RKO (cell line): ENCODE measurements at regions not wholly inside any gene's neighbourhood (a gene's known extent, or its start where the extent isn't known, plus 50 kb on each side); places are given as distances from the start of the nearest gene placed in this dataset.

Experiments used
- DNase-seq: peaks from one replicate; pipeline ENCODE4 v3.0.0-alpha.2; 2016; ENCODE audit warnings: low spot score

GRCh38 chr5:84685121-84685894, 300.6 kb upstream of the EDIL3 start:
- no peak for DNase-seq

- DNase-seq, result no peak
These were observed 298.9 kb upstream of the EDIL3 start for GRCh38 chr5:84683594-84683993.

- DNase-seq, result no peak
These were observed 297.9 kb upstream of the EDIL3 start for GRCh38 chr5:84682531-84682930.

GRCh38 chr5:84680908-84681307, 296.2 kb upstream of the EDIL3 start:
- DNase-seq, result no peak

- no peak for DNase-seq
These were observed 289.1 kb upstream of the EDIL3 start for GRCh38 chr5:84673785-84674184.

- no peak for DNase-seq
These were observed 282.9 kb upstream of the EDIL3 start for GRCh38 chr5:84667576-84667975.

- DNase-seq, result no peak
These were observed 265.7 kb upstream of the EDIL3 start for GRCh38 chr5:84650429-84650828.

GRCh38 chr5:84647581-84647980, 262.9 kb upstream of the EDIL3 start:
- no peak for DNase-seq

GRCh38 chr5:84642795-84643194, 258.1 kb upstream of the EDIL3 start:
- DNase-seq, result no peak

GRCh38 chr5:84642324-84642723, 257.6 kb upstream of the EDIL3 start:
- no peak for DNase-seq

- no peak for DNase-seq
These were observed 253.1 kb upstream of the EDIL3 start for GRCh38 chr5:84637662-84638375.

GRCh38 chr5:84635235-84636055, 250.8 kb upstream of the EDIL3 start:
- DNase-seq, result no peak

GRCh38 chr5:84634256-84634655, 249.6 kb upstream of the EDIL3 start:
- peak; percentile 23 for DNase-seq

- no peak for DNase-seq
These were observed 247.7 kb upstream of the EDIL3 start for GRCh38 chr5:84632418-84632817.

GRCh38 chr5:84628918-84629317, 244.2 kb upstream of the EDIL3 start:
- no peak for DNase-seq

GRCh38 chr5:84623019-84623418, 238.3 kb upstream of the EDIL3 start:
- DNase-seq, result no peak

- DNase-seq, result no peak
These were observed 237.8 kb upstream of the EDIL3 start for GRCh38 chr5:84622461-84622860.

GRCh38 chr5:84618262-84618661, 233.6 kb upstream of the EDIL3 start:
- no peak for DNase-seq

- DNase-seq, result no peak
These were observed 230.2 kb upstream of the EDIL3 start for GRCh38 chr5:84614906-84615305.

- no peak for DNase-seq
These were observed 222.1 kb upstream of the EDIL3 start for GRCh38 chr5:84606784-84607183.

- DNase-seq, result no peak
These were observed 220.6 kb upstream of the EDIL3 start for GRCh38 chr5:84605241-84605640.

GRCh38 chr5:84603568-84604185, 219.0 kb upstream of the EDIL3 start:
- no peak for DNase-seq
